Pancreas (tissue), 10 donors: ENCODE measurements at regions not wholly inside any gene's neighbourhood (a gene's known extent, or its start where the extent isn't known, plus 50 kb on each side); places are given as distances from the start of the nearest gene placed in this dataset.
A peak's percentile ranks its signal among the peaks of the same experiment; 100 is the strongest.

Experiments used
- ATAC-seq, 4 donors: fragments of 200-7000 bp; cut with Tn5 transposase; one replicate each; pipeline versions ENCODE4 v1.8.0 to v1.9.1; 2020; ENCODE audit warnings: mild to moderate bottlenecking in 4 of 4, moderate library complexity in 4 of 4
- DNase-seq, 6 donors: peaks; one replicate each; pipeline ENCODE4 v3.0.0-alpha.2; 2020
- FAIRE-seq: peaks from 2 replicates; lab custom pipeline; 2012; peaks lifted over from hg19 to GRCh38; lab: Jason Lieb, UNC
- H3K27ac ChIP-seq, 4 donors: fragments of 200-600 bp; sonication (generic); 1 replicate in 3 of 4; 2 replicates in 1 of 4; pipeline versions ENCODE4 v1.5.0 to v1.8.0; 2020
- H3K27me3 ChIP-seq, 4 donors: fragments of 200-600 bp; one replicate each; pipeline ENCODE4 v1.8.0; 2021
- H3K36me3 ChIP-seq, 3 donors: fragments of 200-600 bp; sonication (generic) in 1 of 3; one replicate each; pipeline versions ENCODE4 v1.5.0 to v1.8.0; 2020 to 2021
- H3K4me1 ChIP-seq, 3 donors: fragments of 200-600 bp; one replicate each; pipeline ENCODE4 v1.8.0; 2021
- H3K4me3 ChIP-seq, 4 donors: fragments of 200-600 bp; sonication (generic) in 2 of 4; one replicate each; pipeline versions ENCODE4 v1.5.0 to v1.8.0; 2020 to 2021
- H3K9me3 ChIP-seq, 4 donors: fragments of 200-600 bp; one replicate each; pipeline ENCODE4 v1.8.0; 2021
- WGBS, 2 donors: extraction: QIAGEN DNeasy Blood & Tissue Kit; methylation state at CpG; one replicate each; pipeline ENCODE4 v1.1.7; 2013; 5-methylcytosine and 5-hydroxymethylcytosine counted together
- intact Hi-C, 3 donors: fragments of 100-400 bp; cut with DNase I; formaldehyde crosslinking; loops; one replicate each; pipeline versions ENCODE4 v1.11.1 to v1.14.2; 2022
- TF ChIP-seq, protein P1 (sequence below), 4 donors: fragments of 200-600 bp; sonication (generic) in 3 of 4; IDR thresholded peaks; one replicate each; pipeline versions ENCODE4 v1.5.0 to v1.8.0; 2021; ENCODE audit warnings: antibody characterized with exemption in 4 of 4
- donor health status: healthy with polysubstance abuse.
- donor health status: DM: no; HTN: no; CAD: no; lungs with moderate emphysema.
- donor health status: DM: no; HTN: no; CAD: no.
- donor health status: control.
- donor health status: control.
- donor health status: Bipolar disorder and iron deficiency.
- donor health status: DM: yes; HTN: yes; CAD: no.
- donor health status: DM: no; HTN: no; CAD: no.
- donor health status: DM: no; HTN: no; CAD: no.
- donor health status: DM: yes; HTN: yes; CAD: no.

- DNase-seq: no peak
- no peak for ATAC-seq
- Histone ChIP-seq H3K4me1 (peaks cover 0 to 8% (median 2%) of the 10 kb centered on the region in 3 donors), H3K9me3 (no peaks in the 10 kb centered on the region), H3K4me3 (no peak overlapping the region), H3K27me3 (no peaks in the 10 kb centered on the region), H3K27ac (no peak overlapping the region), H3K36me3 (no peaks in the 10 kb centered on the region)
- TF ChIP-seq, protein P1, sequence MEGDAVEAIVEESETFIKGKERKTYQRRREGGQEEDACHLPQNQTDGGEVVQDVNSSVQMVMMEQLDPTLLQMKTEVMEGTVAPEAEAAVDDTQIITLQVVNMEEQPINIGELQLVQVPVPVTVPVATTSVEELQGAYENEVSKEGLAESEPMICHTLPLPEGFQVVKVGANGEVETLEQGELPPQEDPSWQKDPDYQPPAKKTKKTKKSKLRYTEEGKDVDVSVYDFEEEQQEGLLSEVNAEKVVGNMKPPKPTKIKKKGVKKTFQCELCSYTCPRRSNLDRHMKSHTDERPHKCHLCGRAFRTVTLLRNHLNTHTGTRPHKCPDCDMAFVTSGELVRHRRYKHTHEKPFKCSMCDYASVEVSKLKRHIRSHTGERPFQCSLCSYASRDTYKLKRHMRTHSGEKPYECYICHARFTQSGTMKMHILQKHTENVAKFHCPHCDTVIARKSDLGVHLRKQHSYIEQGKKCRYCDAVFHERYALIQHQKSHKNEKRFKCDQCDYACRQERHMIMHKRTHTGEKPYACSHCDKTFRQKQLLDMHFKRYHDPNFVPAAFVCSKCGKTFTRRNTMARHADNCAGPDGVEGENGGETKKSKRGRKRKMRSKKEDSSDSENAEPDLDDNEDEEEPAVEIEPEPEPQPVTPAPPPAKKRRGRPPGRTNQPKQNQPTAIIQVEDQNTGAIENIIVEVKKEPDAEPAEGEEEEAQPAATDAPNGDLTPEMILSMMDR (IDR thresholded peaks at IDR 0.05): no peak
- 83 to 84% methylated on average over 4 of the region's 4 CpGs for WGBS, 2 donors
- intact Hi-C loops: no loop called here
- no peak for FAIRE-seq
Observed at GRCh38 chr6:156691018-156691417, 86.2 kb upstream of the ARID1B start.

- DNase-seq: peak in 1 of 6 donors; percentile 33
- Histone ChIP-seq H3K4me1 (peaks cover 0 to 14% (median 8%) of the 10 kb centered on the region in 3 donors), H3K4me3 (no peak overlapping the region), H3K9me3 (no peaks in the 10 kb centered on the region), H3K27ac (no peak overlapping the region), H3K36me3 (no peaks in the 10 kb centered on the region), H3K27me3 (no peaks in the 10 kb centered on the region)
- FAIRE-seq: no peak
- no peak for ATAC-seq
- TF ChIP-seq, protein P1 (IDR thresholded peaks at IDR 0.05): no peak
- intact Hi-C loops: loop anchor here in 1 of 3 donors (10.0 kb wide), 1 partner anchor 85 kb away; the partner anchor contains the start of gene ARID1B
- WGBS, 2 donors: 79 to 93% methylated on average over 2 of the region's 2 CpGs
Observed at GRCh38 chr6:156689656-156690055, 87.5 kb upstream of the ARID1B start.

GRCh38 chr6:156688620-156688971 lies 88.6 kb upstream of the ARID1B start:
- DNase-seq (no peak), FAIRE-seq (no peak), ATAC-seq (no peak)
- Histone ChIP-seq H3K9me3 (no peaks in the 10 kb centered on the region), H3K27ac (peak overlapping the region in 3 of 4 donors; percentile 80 to 93 (median 89)), H3K36me3 (no peaks in the 10 kb centered on the region), H3K4me3 (no peak overlapping the region), H3K27me3 (no peaks in the 10 kb centered on the region), H3K4me1 (peaks cover 0 to 14% (median 8%) of the 10 kb centered on the region in 3 donors)
- intact Hi-C loops: loop anchor here in 1 of 3 donors (10.0 kb wide), 1 partner anchor 86 kb away; the partner anchor contains the start of gene ARID1B
- 95 to 100% methylated on average over 1 of the region's 1 CpG for WGBS, 2 donors
- TF ChIP-seq, protein P1 (IDR thresholded peaks at IDR 0.05): no peak

DNA sequence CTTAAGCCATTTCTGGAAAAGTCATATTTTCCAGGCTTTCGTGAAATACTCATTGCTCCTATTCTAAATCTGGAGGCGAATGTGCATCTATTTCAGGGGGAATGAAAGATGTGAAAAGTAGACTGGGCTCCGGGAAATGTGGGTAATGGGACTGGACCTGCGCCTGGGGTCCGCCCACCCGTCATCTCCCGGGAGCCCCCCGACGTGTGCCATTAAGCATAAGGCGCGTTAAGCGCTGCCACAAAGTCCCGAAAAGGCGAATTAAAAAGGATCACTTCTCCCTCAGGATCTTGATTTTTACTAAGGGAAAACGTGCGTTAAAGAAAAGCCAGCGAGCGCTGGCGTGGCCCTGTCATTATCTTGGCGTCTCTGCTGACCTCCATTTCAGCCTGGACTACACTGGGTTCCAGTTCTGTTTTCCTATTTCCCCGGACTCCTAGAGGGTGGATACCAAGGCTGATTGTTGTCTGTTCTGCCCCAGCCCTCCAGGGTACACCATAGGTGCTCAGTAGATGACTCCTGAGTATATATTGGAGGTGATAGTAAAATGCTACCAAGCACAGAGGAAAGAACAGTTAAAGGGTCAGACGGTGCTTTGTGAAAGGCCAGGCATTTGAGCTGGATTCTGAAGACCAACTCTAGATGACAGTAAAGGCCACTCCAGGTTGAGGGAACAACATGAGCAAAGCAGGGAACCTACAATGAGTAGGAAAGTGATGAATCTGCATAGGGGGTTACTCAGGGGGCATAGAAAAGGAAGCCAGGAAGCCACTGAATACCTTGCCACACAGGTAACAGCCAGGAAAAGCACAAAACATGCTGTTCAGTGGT lies 89.2 kb upstream of the ARID1B start:
- Histone ChIP-seq H3K9me3 (no peaks in the 10 kb centered on the region), H3K4me3 (peak overlapping the region; percentile 45 to 66 (median 55)), H3K4me1 (peaks cover 0 to 14% (median 8%) of the 10 kb centered on the region in 3 donors), H3K27ac (peak overlapping the region; percentile 67 to 93 (median 84)), H3K27me3 (no peaks in the 10 kb centered on the region), H3K36me3 (no peaks in the 10 kb centered on the region)
- 7 to 8% methylated on average over 22 of the region's 22 CpGs for WGBS, 2 donors
- intact Hi-C loops: loop anchor here in 1 of 3 donors (10.0 kb wide), 1 partner anchor 87 kb away; the partner anchor contains the start of gene ARID1B
- ATAC-seq (peak in 3 of 4 donors; percentile 22 to 48 (median 34)), DNase-seq (peak in 4 of 6 donors; percentile 5 to 65 (median 24)), FAIRE-seq (no peak)
- TF ChIP-seq, protein P1 (IDR thresholded peaks at IDR 0.05): no peak
